ENCODE measurements at regions not wholly inside any gene's neighbourhood (a gene's known extent, or its start where the extent isn't known, plus 50 kb on each side); places are given as distances from the start of the nearest gene placed in this dataset.

GRCh38 chr10:3567291-3567963 is 217.6 kb downstream of the KLF6 start:
- no peak for TF ChIP-seq EZH2 (IDR thresholded peaks at IDR 0.05; ENCODE audit: borderline replicate concordance, low read length)
- TF ChIP-seq CTCF (IDR thresholded peaks at IDR 0.05; ENCODE audit: low read length), result no peak
